NCI-H226 (cell line): ENCODE measurements at regions not wholly inside any gene's neighbourhood (a gene's known extent, or its start where the extent isn't known, plus 50 kb on each side); places are given as distances from the start of the nearest gene placed in this dataset.
"Not testable (repeated sequence)": the region's sequence is repeated elsewhere in the genome, so short reads cannot be mapped to it uniquely, and the experiment has no call there.

Experiments used
- DNase-seq: peaks from one replicate; pipeline ENCODE4 v3.0.0-alpha.2; 2015

DNA sequence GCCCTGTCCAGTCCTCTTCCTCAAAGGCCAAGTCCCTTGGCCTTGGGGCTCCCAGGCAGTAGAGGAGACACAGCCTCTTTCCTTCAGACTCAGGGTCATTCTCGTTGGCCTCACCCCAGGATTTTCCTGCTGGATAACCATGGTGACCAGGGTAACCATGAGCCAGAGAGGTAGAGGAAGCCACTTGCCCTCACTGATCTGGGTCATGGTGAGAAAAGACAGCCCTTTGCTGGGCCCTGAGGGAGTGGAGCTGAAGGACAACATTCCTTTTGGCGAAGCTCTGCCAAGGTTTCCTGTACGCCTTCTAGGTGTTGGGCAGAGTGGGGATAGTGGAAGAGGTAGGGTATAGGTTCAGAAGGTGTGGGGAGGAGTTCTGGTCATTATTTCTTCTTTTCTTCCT, 53.1 kb upstream of the WNT4 start:
- no peak for DNase-seq

DNA sequence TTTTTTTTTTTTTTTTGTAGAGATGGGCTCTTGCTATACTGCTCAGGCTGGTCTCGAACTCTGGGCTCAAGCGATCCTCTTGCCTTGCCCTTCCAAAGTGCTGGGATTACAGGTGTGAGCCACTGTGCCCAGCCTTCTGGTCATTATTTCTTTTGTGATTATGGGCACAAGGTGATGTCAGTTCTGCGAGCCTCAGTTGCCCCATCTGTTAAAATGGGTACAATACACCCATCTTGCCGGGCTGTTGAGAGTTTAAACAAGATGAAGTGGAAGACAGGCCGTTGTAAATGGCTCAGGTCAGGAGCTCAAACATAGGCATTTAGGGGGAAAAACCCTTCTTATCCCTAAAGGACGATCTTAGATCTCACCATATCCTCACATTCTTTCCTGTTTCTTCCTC, 53.7 kb upstream of the WNT4 start:
- no peak for DNase-seq

DNA sequence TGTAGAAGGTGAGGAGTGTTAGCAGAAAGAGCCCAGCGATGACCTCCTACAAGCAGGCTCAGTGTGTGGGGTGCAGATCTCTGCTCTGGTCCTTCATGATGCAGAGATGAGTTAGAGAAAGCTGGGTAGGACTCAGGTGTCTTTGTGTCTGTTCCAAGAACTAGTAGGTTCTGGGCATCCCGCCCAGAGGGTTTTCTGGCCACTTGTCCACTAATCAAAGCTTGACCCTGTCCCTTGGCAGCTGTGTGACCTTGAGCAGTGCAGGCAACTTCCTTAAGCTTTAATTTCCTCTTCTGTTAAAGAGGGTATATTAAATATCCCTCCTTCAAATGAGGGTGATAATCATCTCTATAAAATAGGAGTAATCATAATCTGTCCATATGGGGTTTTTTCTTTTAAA, 54.7 kb upstream of the WNT4 start:
- DNase-seq: no peak

DNA sequence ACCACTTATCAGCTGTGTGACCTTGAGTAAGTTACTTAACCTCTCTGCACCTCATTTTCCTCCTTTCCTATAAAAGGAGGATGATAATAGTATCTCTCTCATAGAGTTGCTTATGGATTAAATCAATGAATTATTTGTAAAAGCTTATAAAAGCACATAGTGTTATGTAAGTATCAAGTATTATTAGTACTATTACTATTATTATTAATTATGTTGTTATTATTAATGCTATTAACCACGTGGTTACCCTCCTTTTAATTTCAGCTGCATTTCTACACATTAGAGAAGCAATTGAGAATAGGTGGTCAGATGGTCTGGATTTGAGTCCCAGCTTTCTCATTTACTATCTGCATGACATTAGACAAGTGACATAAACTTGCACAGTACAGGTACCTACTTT, 58.1 kb upstream of the WNT4 start:
- no peak for DNase-seq

DNA sequence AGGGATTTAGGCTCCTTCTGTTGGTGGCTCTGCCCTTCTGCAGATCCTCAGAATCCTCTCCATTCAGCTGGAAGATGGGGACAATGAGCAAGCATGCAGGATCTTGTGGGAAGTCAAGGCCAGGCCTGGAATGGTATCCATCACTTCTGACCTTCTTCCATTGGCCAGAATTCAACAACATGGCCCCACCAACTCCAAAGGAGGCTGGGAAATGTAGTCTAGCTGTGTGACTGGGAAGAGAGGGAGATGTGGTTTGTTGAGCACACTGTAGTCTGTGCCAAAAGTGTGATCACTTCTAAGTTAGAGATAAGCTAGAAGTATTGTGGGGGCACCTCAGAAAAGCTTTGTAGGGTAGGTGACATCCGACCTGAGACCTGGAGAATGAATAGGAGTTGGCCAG, 60.4 kb upstream of the WNT4 start:
- no peak for DNase-seq

DNA sequence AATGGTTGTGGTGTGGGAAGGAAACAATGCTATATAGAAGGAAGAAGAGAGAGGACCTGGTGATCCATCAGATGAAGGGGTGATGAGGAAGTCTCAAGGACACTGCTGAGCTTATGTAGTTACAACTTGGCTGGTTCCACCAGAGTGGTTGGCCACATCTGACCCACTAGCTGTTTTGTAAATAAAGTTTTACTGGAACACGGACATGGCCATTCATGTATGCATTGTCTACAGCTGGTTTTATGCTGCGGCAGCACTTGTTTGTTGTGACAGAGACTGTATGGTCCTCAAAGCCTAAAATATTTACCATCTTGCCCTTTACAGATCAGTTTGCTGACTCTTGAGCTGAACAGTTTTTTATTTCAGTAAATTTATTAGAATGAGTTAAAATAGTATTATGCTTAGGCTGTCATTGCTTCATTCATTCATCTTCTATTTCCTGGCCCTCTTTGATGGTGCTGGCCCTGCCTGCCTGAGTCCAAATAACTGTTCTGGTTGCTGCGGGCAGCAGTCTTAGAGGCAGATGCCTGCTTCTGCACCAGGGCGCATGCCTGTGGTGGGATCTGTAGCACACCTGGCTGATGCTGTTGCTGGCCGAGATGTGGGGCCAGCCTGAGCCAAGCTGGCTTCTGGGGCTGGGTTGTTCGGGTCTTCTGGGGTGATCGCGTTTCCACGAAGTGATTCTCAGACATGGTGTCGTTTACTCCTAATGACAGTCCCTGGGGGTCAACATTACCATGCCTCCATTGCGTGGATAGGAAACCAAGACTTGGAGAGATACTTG, 61.4 kb upstream of the WNT4 start:
- DNase-seq: no peak

DNA sequence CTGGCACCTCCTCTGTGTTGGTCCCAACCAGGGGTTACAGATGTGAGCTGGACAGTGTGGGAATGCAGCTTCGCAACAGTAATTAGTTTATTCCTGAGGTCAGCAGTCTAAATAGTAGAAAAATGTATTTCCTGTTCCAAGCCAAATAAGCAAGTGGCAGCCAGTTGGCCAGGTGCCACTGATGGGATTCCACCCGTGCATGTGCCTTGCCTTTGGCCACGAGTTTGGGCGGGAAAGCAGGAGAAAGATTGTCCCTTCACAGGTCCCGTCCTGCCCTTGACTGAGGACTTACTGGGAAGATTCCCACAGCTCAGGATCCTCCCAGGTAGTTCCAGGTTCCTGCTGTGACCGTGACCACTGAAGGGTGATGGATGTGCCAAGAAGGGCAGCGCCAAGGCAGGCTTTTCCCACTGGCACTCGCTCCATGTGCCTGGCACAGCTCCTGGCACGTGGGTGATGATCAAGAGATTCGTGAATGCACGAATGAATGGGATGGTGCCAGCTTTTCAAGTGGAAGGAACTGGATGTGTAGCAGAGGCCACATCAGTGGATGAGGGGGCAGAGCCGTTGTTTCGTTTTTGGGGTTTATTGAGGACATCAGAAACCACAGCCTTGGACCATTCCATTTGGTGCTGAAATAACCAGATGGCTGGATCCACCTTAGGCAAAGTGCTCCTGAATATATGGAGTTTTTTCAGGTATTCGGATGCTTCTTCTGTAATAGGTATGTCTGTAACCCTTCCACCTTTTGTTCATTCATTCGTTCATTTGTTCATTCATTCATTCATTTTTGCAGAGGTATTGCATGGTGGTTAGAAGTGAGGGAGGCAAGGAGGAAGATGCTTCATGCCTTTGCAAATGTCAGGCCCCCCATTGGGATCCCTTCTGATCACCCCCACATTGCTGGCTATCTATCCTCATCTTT, 62.4 kb upstream of the WNT4 start:
- DNase-seq: no peak

DNA sequence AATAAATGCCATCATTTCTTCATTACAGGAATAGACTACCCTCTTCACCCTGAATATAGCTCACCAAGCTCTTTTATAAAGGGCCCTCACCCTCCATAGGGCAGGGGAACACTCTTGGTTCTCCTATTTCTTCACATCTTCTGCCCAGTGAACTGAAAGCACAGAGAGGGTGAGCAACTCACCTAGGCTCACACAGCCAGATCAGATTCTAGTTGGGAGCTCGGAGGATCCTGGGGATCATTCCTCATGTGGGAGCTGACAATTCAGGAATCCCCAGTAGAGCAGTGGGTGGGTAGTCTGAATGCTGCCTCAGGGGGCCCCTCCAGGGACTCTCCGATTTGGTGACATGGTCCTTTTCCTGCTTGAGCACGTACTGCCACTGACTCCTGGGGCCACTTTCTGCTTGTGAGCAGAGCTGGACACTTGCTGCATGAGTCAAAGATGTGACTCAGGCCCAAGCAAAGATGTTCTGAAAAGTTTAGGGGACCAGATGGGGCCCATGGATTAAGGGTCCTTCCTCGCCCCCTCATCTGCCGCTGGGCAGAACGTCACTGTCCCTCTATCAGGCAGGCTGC, 63.7 kb upstream of the WNT4 start:
- no peak for DNase-seq

DNA sequence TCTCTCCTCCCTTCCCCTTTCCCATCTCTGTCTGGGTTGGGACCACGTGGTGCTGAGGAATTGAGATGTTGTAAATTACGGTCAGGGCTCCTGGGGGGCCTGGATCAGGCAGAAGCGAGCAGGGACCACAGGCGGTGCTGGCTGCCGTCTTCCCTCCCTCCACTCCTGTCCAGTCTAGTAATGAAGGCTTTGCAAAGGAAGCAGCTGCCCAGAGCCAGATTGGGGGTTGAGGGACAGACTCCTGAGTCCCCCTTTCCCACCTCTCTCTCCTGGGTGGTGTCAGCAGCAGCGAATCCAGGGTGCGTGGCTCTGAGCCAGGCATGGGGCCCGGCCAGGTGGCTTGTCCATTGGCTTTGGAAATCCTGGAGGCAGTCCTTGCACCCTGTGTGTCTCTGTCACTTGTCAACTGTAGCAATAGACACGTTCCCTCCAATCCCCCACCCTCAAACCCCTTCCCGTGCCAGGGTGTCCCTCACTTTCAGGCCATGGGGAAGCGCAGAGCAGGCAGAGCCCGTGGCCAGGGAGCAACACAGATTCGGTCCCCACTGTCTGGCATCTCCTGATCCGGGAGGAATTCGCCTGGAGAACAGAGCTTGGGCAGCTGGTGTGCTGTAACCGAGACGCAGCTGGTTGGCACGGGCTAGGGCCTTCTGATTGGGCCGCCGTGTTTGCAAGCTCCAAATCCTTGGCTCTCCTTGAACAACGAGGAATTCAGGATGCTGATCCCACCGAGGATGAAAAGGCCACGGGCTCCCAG, 64.8 kb upstream of the WNT4 start:
- DNase-seq: no peak

DNA sequence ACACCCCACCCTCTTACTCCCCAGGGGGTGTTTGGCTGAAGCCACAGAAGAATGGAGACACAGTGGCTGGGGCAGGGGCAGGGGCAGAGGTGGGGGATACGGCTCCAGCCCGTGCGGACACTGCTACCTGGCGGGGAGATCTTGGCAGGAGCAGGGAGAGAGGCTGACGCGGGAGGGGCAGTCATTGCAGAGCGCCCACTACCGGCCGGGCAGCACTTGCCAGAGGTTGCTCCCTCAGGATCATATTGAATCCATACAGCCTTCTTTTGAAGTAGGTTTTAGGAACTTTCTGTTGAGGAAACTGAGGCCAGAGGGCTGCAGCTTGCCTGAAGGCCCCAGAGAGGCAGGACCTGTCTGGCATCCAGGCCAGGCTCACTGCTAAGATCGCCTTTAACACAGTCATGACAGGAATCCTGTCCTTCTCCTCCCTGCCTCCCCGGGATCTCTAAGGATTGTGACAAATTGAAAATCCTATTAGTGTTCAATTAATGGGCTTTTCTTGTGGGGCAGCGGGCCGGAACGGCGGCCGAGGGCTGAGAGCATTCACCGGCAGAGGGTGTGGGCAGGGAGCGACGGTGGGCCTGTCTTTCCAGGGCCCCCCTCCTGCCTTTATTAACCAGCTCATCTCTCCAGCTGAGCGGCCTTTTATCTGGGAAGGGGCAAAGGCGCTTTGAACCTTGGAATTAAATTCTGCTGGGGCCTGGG, 65.5 kb upstream of the WNT4 start:
- no peak for DNase-seq

DNA sequence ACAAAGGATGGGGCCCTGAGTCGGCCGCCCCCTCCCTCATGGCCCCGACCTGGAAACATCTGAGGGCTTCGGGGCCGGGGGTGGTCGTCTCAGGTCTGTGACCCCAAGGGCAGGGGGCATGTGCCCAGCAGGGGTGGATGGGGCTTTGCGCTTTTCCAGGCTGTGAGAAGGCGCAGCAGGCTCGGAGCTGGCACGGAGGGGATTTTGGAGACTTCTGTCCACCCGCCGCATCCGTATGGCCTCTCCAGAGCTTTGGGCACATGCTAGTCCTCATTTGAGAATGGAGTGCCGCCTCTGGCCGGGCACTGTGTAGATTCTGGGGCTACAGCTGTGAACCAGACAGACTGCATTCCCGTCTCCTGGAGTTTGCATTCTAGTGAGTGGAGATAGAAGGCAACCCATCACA, 66.1 kb upstream of the WNT4 start:
- no peak for DNase-seq

DNA sequence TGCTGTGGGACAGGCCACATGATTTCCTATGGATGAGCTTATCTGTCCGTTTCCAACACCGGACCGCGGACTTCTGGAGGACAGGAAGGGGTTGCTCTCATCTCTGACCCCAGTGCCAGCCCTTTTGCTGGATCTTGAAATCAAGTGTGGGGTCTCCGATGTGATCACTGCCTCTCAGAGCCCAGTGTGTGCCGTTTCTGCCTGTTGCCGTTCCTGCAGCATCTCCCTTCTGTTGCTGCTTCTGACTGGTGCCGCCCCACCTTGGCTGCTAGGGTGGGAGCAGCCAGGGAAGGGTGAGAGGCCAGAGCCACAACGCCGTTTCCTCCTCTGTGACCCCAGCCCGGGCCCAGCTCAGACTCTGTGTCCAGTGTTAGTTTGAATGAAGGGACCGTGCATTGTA, 67.3 kb upstream of the WNT4 start:
- no peak for DNase-seq

DNA sequence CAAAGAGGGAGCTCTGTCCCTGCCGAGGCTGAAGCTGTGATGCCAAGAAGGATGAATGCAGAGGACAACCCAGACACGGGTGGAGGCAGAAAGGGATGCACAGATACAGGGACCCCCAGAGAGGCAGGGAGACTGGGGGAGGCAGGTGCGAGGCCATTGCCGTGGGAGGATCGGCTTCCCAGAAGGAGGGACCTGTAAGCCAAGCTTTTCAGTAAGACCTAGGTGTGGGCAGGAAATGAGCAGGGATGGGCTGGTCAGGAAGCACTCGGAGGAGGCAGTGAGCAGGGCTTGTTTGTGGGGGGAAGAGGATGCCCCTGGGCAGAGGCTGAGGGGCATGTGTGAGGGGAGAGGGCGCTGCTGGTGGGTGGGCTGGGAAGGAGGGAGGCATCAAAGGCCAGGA, 67.7 kb upstream of the WNT4 start:
- DNase-seq: no peak

DNA sequence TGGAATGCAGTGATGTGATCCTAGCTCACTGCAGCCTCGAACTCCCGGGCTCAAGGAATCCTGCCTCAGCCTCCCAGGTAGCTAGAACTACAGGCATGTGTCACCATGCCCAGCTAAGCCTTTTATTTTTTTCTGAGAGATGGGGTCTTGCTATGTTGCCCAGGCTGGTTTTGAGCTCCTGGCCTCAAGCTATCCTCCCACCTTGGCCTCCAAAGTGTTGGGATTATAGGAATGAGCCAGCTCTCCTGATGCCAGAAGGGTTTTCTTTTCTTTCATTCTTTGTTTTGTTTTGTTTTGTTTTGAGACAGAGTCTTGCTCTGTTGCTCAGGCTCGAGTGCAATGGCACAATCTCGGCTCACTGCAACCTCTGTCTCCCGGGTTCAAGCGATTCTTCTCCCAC, 68.6 kb upstream of the WNT4 start:
- DNase-seq: not testable (repeated sequence)

DNA sequence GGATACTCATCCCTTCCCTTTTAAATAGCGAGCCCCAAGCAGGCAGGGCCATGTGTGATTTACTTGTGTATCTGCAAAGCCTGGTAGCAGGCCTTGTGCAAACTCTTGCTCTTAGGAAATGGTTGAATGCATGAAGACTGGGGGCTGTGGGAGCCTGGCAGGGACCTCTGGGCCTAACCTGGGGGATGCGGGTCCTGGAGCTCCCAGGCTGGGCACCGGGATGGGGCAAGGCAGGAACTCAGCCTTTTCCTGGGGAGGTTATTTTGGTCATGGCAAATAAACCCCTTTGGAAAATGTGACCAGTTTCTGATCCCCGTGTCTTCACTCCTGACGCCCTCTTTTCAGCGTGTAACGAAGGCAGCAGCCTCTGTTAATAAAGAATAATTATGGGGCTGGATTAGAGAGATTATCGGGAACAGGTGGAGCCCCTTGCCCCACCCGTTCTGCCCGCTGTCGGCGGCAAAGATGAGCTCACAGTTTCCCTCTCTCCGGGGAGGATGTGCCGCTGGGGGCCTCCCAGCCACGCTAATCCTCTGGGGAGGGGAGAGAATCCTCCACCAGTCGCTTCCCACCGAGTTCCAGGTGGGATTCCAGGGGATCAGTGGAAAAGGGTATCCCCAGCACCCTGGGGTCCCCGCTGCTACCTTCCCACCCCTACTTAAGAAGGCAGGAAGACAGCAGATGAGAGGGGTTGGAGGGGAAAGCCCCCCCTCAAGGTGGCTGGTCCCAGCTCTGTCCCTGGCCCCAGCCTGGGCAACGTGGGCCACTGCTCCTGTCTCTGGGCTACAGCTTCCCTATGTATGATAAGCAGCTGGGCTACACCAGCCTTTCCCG, 69.7 kb upstream of the WNT4 start:
- no peak for DNase-seq

DNA sequence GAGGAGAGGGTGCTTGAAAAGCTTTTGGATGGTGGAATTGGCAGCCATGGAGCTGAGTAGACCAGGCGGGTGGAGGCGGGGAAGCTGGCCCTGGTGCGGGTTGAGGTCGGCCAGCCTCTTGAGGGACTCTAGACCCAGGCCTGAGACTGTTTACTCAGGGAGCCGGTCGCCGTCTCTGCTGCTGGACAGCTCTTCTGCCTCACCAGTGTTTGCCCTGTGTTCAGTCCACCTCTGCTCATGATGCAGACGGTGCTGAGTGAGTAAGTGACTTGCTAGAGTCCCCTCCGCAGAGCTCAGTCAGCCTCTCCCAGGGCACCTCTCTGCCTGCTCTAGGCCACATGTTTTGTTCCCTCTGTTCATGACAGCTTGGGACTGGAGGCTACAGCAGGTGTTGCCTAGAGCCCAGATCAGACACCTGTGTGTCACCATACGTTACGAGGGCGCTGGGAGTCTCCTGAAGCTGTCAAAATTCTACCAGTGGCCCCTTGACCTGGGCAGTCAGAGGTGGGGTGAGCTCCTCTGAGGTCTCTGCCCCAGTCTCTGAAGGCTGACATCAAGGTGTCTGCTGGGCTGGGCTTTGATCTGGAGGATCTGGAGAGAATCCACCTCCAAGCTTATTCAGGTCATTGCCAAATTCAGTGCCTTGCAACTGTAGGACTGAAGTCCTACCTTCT, 73.5 kb upstream of the WNT4 start:
- no peak for DNase-seq

DNA sequence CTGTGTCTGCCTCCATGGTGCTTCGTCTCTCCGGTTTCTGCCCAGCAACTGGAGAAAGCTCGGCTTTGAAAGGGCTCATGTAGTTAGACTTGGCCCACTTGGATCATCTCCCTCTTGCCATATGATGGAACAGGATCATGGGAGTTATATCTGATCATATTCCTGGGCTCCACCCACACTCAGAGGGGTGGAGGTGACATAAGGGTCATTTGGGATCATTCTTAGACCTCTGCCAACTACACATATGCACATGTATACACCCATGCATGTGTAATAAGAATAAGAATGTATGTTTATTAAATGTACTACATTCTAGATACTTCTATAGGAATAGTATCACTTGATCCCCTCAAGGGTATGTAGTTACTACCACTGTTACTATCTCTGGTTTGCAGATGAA, 74.1 kb upstream of the WNT4 start:
- DNase-seq: no peak

DNA sequence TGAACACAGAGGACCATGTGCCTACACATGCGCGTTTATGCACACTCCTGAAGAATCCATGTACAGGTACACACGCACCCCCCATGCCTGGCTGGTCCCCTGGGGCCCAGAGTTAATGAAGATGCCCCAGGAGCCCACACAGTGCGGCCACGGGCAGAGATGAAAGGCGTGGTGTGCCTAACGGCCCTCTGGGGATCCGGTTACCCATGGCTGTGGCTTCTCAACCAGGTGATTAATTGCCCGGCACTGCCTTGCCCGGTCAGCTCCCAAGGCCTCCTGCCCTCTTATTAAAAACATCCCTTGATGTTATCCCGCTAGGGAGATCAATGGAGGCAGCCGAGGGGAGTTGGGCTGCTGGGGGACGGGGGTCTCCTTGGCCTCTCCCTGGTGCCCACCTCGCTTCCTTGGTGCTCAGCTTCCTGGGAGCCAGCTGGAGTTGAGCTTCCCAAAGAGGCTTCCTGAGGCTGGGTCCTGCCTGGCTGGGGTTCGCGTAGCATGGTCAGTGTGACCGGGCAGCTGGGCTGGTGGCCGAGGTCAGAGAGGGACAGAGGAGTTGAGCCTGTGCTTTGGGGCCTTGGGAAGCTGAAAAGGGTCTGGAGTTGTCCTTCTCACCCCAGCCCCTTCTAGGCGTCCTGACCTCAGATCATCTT, 75.0 kb upstream of the WNT4 start:
- DNase-seq: no peak

DNA sequence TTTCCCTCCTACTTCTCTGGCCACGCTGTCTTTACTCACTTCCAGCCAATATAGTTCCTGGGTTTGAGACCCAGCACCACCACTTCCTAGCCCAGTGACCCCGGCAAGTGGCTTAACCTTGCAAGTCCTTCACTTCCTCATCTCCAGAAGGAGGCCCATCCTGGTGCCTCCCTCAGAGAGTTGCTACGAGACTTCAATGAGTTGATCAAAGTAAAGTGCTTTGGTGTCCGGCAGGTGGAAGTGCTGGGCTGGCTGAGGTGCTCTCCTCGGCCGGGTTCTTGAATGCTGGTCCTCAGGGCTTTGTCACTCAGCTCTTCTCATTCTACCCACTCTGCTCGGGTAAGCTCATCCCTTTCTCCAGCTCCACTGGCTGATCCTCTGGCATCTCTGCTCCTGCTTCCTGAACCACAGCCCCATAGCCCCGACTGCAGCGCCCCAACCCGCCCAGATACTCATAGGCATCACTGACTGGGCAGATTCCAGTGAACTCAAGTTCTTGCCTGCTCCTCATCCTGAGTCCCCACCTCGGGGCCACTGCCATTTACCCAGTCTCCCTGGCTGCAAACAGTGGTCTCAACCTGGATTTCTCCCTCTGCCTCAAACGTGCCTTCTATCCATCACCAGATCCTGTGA, 75.8 kb upstream of the WNT4 start:
- no peak for DNase-seq

DNA sequence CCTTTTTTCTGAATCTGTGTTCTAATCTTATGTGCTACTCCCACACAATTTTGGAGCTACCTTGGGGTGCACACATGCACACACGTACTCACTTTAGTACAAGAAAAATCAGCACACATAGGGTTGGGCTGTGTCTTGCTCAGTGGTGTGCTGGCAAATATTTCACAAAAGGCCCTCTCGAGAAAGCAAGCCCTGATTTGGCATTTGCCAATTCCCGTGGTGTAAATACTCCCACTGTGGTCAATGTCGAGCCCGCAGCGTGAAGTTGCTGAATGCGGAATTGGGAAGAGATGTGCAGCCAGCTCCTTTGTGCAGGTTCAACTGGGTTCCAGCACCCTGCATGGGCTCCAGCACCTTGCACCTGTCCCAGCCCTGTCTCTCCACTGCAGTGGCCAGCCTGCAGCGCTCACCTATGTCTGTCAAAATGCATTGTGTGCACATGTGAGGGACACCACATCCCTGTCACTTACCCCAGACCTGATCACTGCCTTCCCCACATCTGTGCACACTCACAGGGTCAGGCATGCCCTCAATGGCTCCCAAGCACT, 78.4 kb upstream of the WNT4 start:
- DNase-seq: no peak
